ENCODE measurements at regions not wholly inside any gene's neighbourhood (a gene's known extent, or its start where the extent isn't known, plus 50 kb on each side); places are given as distances from the start of the nearest gene placed in this dataset.
A peak's percentile ranks its signal among the peaks of the same experiment; 100 is the strongest.

DNA sequence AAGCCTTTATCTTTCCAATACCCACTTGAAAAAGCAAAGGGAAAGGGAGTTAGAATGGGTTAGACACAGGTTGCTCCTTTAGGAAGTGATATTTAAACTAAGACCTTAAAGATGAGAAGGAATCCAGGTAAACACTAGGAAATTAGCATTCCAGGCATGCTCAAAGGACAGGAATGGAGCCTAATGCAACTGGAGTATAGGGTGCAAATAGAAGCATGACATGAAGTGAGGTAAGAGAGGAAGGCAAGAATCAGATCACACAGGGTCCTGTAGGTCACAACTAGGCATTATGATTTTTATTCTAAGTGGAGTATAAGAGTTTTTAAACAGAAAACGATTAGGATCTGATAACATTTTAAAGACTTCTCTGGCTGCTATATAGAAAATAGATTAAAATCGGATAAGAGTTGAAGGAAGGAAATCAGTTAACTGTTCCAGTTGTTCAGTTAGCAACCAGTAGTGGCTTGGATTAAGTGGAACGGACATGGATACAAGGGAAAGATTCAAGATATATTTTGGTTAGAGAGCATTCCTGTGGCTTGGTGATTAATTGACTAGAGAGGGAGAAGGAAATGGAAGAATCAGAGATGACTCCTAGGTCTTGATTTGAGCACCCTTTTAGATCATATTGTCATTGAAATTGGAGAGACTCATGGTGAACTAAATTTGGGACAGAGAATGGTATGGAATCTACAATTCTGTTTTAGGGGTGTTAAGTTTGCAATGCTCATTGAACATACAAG lies 95.9 kb downstream of the FBXO4 start:
- H3K4me3 ChIP-seq (replicated peaks; ENCODE audit: low read depth, low read length): no peak overlapping the region

DNA sequence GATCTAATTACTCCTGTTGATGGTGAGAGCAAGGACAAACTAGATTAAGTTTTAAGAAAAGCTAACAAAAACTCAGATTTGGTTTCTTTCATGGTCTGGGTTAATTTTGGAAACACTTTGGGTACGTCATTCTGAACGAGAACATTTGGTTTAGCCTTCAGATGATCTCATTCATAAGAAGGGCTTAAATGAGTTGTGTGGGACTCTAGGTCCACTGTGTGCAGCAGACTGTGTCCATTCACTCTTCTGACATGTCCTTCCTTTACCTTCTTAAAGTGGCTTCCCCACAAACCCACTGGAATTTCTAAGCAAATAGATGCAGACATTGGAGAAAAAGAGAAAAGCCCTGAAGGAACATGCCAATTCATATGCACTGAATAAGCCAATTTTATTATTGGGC lies 96.8 kb downstream of the FBXO4 start:
- DNase-seq (ENCODE audit: low read depth): no peak
- TF ChIP-seq, protein P1, sequence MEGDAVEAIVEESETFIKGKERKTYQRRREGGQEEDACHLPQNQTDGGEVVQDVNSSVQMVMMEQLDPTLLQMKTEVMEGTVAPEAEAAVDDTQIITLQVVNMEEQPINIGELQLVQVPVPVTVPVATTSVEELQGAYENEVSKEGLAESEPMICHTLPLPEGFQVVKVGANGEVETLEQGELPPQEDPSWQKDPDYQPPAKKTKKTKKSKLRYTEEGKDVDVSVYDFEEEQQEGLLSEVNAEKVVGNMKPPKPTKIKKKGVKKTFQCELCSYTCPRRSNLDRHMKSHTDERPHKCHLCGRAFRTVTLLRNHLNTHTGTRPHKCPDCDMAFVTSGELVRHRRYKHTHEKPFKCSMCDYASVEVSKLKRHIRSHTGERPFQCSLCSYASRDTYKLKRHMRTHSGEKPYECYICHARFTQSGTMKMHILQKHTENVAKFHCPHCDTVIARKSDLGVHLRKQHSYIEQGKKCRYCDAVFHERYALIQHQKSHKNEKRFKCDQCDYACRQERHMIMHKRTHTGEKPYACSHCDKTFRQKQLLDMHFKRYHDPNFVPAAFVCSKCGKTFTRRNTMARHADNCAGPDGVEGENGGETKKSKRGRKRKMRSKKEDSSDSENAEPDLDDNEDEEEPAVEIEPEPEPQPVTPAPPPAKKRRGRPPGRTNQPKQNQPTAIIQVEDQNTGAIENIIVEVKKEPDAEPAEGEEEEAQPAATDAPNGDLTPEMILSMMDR (IDR thresholded peaks at IDR 0.05; ENCODE audit: low read length, missing control alignments): no peak
- no peak overlapping the region for H3K4me3 ChIP-seq (replicated peaks; ENCODE audit: low read depth, low read length)

More for the DNA sequence above, 95.9 kb downstream of the FBXO4 start:
- TF ChIP-seq, protein P1 (IDR thresholded peaks at IDR 0.05; ENCODE audit: low read length, missing control alignments): no peak
- DNase-seq (ENCODE audit: low read depth): peak; percentile 1

DNA sequence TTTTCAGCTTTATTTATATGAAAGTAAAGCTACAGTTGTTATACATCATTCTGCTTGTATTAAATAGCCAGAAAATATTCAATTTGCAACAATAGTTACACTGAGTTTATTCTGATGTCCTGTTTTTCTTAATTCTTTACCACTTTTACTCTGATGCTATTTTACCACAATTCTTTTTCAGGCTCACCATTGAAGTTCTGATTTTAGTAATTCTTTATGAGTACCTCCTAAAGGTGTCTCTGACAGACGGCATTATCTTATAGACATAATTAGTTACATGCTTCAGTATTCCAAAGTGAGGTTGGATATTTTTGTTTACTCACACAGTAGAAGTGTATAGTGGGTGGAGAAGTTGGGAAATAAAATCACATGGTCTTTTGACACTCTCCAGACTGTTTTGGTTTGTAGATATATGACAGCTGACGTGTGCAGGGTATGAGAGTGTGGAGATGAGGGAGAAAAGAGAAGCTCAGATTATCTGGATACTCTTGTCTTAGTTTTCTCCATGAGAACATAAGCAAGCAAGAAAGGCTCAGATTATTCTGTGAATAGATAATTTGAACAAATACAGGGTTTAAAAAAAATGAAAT lies 97.4 kb downstream of the FBXO4 start:
- TF ChIP-seq, protein P1 (IDR thresholded peaks at IDR 0.05; ENCODE audit: low read length, missing control alignments): no peak
- no peak for DNase-seq (ENCODE audit: low read depth)
- no peak overlapping the region for H3K4me3 ChIP-seq (replicated peaks; ENCODE audit: low read depth, low read length)

DNA sequence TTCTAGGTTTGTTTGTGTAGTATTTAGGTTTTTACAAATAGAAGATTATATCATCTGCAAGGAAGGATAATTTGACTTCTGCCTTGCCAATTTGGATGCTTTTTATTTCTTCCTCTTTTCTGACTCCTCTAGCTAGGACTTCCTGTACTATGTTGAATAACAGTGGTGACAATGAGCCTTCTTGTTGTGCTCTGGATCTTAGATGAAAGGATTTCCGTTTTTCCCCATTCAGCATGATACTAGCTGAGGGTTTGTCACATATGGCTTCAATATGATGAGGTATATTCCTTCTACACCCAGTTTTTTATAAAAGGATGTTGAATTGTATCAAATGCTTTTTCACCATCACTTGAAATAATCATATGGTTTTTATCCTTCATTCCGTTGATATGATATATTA lies 101.4 kb downstream of the FBXO4 start:
- TF ChIP-seq, protein P1 (IDR thresholded peaks at IDR 0.05; ENCODE audit: low read length, missing control alignments): no peak
- no peak for DNase-seq (ENCODE audit: low read depth)
- H3K4me3 ChIP-seq (replicated peaks; ENCODE audit: low read depth, low read length): no peak overlapping the region

DNA sequence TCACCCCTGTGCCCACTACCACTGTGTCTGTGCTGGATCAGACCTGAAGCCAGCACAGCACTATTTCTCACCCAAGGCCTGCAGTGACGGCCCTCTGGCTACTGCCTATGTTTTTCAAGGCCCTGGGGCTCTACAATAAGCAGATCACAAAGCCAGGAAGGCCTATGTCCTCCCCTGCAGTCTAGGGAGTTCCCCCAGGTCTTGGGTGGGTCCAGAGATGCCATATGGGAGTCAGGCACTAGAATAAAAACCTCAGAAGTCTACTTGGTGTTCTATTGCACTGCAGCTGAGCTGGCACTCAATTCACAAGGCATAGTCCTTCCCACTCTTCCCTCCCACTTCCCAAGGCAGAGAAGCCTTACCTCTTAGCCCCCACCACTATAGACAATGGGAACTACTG lies 107.1 kb downstream of the FBXO4 start:
- DNase-seq (ENCODE audit: low read depth): no peak
- TF ChIP-seq, protein P1 (IDR thresholded peaks at IDR 0.05; ENCODE audit: low read length, missing control alignments): no peak
- H3K4me3 ChIP-seq (replicated peaks; ENCODE audit: low read depth, low read length): no peak overlapping the region

DNA sequence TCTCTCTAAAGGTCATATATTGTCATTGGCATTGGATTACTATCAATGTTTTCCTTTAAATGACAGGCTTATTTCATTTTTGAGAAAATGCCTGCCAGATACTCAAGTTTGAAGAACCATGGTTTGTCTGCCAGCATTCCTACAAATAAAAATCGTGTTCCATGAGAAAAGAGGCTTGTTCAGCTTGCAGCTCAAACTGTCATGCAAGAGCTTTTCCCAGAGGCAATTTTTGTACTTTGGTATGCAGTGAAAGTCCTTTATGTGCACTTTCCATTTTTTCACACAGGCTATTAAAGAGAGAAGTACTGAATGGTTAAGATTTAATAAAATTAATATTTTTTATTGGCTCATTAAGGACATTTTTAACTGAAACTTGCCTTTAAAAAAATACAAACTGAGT lies 110.4 kb downstream of the FBXO4 start:
- H3K4me3 ChIP-seq (replicated peaks; ENCODE audit: low read depth, low read length): no peak overlapping the region
- TF ChIP-seq, protein P1 (IDR thresholded peaks at IDR 0.05; ENCODE audit: low read length, missing control alignments): no peak
- no peak for DNase-seq (ENCODE audit: low read depth)

DNA sequence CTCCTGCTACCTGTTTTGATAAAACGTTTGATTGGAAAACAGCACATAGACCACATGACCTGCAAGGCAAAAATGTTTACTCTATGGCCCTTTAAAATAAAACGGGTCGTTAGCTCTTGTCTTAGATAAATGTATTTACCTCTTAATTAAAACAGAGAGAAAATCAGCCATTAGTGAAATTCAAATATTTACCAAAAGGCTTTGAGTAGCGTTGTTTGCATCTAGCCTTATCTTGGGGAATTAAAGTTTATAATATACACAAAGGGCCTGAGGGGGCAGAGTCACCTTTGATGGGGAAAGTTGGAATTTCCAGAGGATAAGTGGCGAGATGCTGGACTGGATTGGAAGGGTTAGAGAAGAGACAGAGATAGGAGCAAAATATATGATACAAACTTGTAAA lies 111.3 kb downstream of the FBXO4 start:
- TF ChIP-seq, protein P1 (IDR thresholded peaks at IDR 0.05; ENCODE audit: low read length, missing control alignments): no peak
- DNase-seq (ENCODE audit: low read depth): no peak
- H3K4me3 ChIP-seq (replicated peaks; ENCODE audit: low read depth, low read length): no peak overlapping the region

All from fibroblast of pulmonary artery (primary cell).